ENCODE measurements at regions not wholly inside any gene's neighbourhood (a gene's known extent, or its start where the extent isn't known, plus 50 kb on each side); places are given as distances from the start of the nearest gene placed in this dataset.

DNA sequence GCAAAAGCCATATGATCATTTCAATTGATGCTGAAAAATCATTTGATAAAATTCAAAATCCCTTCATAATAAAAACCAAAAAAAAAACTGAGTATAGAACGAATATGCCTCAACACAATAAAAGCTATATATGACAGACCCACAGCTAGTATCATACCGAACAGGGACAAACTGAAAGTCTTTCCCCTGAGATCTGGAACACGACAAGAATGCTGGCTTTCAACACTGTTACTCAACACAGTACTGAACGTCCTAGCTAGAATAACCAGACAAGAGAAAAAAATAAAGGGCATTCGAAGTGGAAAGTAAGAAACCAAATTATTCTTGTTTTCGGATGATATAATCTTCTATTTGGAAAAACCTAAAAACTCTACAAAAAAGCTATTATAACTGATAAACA lies 559.9 kb downstream of the EPM2A start:
- Mint-ChIP-seq H3K9me3 (ENCODE audit: unreplicated experiment) (peaks cover 2% of the 10 kb centered on the region), H3K4me3 (ENCODE audit: unreplicated experiment) (no peak overlapping the region), H3K27ac (ENCODE audit: unreplicated experiment) (no peak overlapping the region), H3K27me3 (ENCODE audit: unreplicated experiment) (peaks cover 3% of the 10 kb centered on the region), H3K36me3 (ENCODE audit: unreplicated experiment) (no peaks in the 10 kb centered on the region), H3K4me1 (ENCODE audit: low read depth, unreplicated experiment) (no peaks in the 10 kb centered on the region)
- TF ChIP-seq, protein P1, sequence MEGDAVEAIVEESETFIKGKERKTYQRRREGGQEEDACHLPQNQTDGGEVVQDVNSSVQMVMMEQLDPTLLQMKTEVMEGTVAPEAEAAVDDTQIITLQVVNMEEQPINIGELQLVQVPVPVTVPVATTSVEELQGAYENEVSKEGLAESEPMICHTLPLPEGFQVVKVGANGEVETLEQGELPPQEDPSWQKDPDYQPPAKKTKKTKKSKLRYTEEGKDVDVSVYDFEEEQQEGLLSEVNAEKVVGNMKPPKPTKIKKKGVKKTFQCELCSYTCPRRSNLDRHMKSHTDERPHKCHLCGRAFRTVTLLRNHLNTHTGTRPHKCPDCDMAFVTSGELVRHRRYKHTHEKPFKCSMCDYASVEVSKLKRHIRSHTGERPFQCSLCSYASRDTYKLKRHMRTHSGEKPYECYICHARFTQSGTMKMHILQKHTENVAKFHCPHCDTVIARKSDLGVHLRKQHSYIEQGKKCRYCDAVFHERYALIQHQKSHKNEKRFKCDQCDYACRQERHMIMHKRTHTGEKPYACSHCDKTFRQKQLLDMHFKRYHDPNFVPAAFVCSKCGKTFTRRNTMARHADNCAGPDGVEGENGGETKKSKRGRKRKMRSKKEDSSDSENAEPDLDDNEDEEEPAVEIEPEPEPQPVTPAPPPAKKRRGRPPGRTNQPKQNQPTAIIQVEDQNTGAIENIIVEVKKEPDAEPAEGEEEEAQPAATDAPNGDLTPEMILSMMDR (IDR thresholded peaks at IDR 0.05; ENCODE audit: partially characterized antibody, unreplicated experiment), result no peak
- DNase-seq, result no peak

DNA sequence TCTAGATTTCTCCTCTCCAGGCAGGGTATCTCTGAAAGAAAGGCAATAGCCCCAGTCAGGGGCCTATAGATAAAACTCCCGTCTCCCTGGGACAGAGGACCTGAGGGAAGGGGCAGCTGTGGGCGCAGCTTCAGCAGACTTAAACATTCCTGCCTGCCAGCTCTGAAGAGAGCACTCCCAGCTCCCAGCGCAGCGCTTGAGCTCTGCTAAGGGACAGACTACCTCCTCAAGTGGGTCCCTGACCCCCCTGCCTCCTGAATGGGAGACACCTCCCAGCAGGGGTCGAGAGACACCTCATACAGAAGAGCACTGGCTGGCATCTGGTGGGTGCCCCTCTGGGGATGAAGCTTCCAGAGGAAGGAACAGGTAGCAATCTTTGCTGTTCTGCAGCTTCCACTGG lies 556.9 kb downstream of the EPM2A start:
- no peaks in the 10 kb centered on the region for H3K4me1 Mint-ChIP-seq (ENCODE audit: low read depth, unreplicated experiment)
- TF ChIP-seq, protein P1 (IDR thresholded peaks at IDR 0.05; ENCODE audit: partially characterized antibody, unreplicated experiment), result no peak

DNA sequence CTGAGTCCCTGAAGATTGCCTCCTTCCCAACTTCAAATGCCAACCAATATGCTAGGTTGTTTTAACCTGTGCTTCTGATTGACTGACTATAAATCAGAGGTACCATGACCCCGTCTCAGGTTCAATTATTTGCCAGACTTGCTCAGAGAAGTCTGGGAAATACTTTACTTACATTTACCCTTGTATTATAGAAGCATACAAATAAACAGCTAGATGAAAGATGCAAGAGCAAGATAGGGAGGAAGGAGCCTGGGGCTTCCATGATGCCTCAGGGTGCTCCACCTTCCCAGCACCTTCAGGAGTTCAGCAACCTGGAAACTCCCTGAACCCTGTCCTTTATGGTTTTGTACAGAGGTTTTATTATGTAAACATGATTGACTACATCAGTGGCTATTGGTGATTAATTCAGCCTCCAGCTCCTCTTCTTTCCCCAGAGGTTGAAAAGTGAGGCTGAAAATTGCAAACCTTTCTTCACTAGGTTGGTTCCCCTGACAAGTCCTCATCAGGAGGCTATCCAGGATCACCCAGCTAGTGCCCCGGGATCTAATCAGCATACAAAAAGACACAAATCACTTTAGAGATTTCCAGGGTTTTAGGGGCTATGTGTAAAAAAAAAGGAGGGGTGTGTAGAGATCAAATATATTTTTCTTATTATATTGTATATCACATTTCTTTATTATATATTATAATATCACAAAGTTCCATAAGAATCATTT lies 547.7 kb downstream of the EPM2A start:
- Mint-ChIP-seq H3K4me3 (ENCODE audit: unreplicated experiment) (no peak overlapping the region), H3K36me3 (ENCODE audit: unreplicated experiment) (no peaks in the 10 kb centered on the region), H3K27me3 (ENCODE audit: unreplicated experiment) (no peaks in the 10 kb centered on the region), H3K4me1 (ENCODE audit: low read depth, unreplicated experiment) (no peaks in the 10 kb centered on the region), H3K27ac (ENCODE audit: unreplicated experiment) (no peak overlapping the region), H3K9me3 (ENCODE audit: unreplicated experiment) (no peaks in the 10 kb centered on the region)
- TF ChIP-seq, protein P1 (IDR thresholded peaks at IDR 0.05; ENCODE audit: partially characterized antibody, unreplicated experiment), result no peak
- DNase-seq, result no peak

More for the DNA sequence above, 556.9 kb downstream of the EPM2A start:
- no peak for DNase-seq
- H3K9me3 Mint-ChIP-seq (ENCODE audit: unreplicated experiment), result peaks cover 2% of the 10 kb centered on the region
- no peaks in the 10 kb centered on the region for H3K36me3 Mint-ChIP-seq (ENCODE audit: unreplicated experiment)
- H3K27me3 Mint-ChIP-seq (ENCODE audit: unreplicated experiment), result peaks cover 3% of the 10 kb centered on the region
- H3K27ac Mint-ChIP-seq (ENCODE audit: unreplicated experiment), result no peak overlapping the region
- no peak overlapping the region for H3K4me3 Mint-ChIP-seq (ENCODE audit: unreplicated experiment)

DNA sequence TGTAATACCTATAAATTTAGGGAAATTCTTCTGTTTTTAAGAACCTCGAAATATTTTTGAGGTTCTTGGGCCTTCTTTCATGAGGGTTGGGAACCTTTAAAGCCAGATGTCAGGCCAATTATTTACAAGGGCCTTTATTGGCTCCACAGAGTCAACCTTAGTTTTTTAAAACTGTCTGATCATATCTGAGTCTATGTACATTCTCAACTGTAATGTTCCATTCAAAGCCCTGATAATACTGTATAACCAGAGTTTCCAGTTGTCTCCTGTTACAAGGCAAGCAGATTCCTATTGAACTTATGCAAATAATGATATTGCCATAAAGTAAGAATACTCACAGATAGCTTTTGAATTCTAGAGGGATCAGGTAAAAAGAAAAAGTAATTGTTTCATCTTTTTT lies 545.5 kb downstream of the EPM2A start:
- H3K9me3 Mint-ChIP-seq (ENCODE audit: unreplicated experiment), result no peaks in the 10 kb centered on the region
- no peaks in the 10 kb centered on the region for H3K4me1 Mint-ChIP-seq (ENCODE audit: low read depth, unreplicated experiment)
- DNase-seq, result no peak
- H3K27ac Mint-ChIP-seq (ENCODE audit: unreplicated experiment), result no peak overlapping the region
- H3K4me3 Mint-ChIP-seq (ENCODE audit: unreplicated experiment), result no peak overlapping the region
- H3K36me3 Mint-ChIP-seq (ENCODE audit: unreplicated experiment), result no peaks in the 10 kb centered on the region
- TF ChIP-seq, protein P1 (IDR thresholded peaks at IDR 0.05; ENCODE audit: partially characterized antibody, unreplicated experiment), result no peak
- H3K27me3 Mint-ChIP-seq (ENCODE audit: unreplicated experiment), result no peaks in the 10 kb centered on the region

DNA sequence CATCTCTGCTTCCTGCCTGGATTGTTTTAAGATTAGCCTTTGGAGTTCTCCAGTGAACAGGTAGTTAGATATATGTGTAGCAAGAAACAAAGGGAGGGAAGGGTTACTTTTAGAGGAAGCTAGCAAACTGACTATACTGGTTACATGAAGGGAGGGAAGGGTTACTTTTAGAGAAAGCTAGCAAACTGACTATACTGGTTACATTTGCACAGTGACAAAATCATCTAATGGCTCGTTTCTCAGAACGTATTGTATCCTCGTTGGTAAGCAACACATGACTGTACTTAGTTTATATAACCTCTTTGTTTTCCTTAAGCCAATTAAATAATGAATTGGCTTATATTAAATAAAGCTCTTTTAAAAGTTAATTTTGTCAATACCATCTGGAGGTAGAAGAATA lies 540.9 kb downstream of the EPM2A start:
- TF ChIP-seq, protein P1 (IDR thresholded peaks at IDR 0.05; ENCODE audit: partially characterized antibody, unreplicated experiment), result no peak
- no peaks in the 10 kb centered on the region for H3K27me3 Mint-ChIP-seq (ENCODE audit: unreplicated experiment)
- no peaks in the 10 kb centered on the region for H3K4me1 Mint-ChIP-seq (ENCODE audit: low read depth, unreplicated experiment)
- no peaks in the 10 kb centered on the region for H3K9me3 Mint-ChIP-seq (ENCODE audit: unreplicated experiment)
- H3K4me3 Mint-ChIP-seq (ENCODE audit: unreplicated experiment), result no peak overlapping the region
- no peak overlapping the region for H3K27ac Mint-ChIP-seq (ENCODE audit: unreplicated experiment)
- no peak for DNase-seq
- no peaks in the 10 kb centered on the region for H3K36me3 Mint-ChIP-seq (ENCODE audit: unreplicated experiment)
